ENCODE measurements at regions not wholly inside any gene's neighbourhood (a gene's known extent, or its start where the extent isn't known, plus 50 kb on each side); places are given as distances from the start of the nearest gene placed in this dataset.

GRCh38 chr22:48849963-48850657 is 977.6 kb downstream of the BRD1 start:
- DNase-seq: no peak

DNA sequence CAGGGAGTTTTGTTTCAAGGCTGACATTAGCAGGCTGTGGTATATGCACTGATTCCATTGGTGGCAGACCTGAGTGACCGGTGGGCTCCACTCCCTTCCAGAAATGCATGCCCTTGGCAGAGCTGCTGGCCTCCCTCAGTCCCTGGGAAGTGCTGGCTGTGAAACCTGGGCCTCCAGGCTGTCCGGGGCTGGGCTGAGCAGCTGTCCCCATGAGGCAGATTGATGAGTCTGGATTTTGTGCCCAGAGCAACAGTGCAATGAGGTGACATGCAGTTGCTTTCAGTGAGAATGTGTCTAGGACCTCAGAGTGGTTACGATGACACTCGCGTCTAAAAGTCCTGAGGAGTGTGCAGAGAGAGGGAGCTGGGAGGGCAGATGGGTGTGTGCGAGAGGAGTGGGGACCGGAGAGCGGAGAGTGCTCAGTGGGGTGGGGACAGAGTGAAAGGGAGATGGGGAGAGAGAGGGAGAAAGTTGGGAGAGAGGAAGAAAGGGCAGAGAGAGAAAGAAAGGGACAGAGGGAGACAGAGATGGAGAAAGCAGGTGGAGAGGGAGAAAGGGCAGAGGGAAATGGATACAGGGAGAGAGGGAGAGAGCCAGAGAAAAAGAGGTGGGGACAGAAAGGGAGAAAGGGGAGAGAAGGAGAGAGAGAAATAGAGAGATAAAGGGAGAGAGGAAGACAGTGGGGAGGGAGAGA is 978.3 kb downstream of the BRD1 start:
- DNase-seq: no peak

DNA sequence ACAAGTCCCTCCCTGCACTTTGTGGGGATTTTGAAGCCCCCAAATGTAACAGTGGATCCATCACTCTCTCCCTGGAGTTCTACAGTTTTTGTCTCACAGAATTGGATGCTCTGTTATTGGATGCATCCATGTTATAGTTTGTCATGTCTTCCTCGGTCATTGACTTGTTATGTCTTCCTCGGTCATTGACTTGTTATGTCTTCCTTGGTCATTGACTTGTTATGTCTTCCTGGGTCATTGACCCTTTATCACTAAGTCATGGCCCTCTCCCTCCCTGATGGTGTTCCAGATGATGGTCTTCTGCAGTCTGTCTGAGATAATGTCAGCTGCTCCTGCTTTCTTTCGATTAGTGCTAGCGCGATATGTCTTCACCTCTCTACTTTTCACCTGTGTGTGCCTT is 981.5 kb downstream of the BRD1 start:
- no peak for DNase-seq

DNA sequence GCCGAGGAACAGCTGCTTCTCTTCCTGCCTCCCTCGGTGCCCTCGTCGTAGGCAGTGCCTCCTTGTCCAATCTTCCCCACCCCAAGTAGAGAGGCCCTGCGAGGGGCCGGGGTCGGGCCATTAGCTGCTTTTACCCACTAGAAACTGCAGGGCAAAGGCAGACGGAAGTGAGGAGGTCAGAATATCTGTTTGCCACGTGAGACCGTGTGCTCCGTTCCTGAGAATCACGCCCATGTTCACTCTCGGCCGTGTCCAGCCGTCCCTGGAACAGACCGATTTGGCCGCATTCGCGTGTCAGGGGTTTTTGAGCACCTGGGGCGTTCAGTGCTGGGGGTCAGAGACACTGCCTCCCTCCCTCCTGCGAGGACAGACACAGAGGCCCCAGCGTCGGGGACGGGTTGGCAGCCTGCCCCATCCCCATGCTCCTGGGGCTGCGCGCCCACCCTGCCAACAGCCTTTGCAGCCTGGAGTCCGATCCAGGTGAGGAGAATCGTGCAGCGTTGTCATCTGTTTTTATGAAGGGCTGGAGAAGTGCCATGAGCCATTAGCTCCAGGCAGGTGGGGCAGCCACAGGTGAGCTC is 982.2 kb downstream of the BRD1 start:
- no peak for DNase-seq

DNA sequence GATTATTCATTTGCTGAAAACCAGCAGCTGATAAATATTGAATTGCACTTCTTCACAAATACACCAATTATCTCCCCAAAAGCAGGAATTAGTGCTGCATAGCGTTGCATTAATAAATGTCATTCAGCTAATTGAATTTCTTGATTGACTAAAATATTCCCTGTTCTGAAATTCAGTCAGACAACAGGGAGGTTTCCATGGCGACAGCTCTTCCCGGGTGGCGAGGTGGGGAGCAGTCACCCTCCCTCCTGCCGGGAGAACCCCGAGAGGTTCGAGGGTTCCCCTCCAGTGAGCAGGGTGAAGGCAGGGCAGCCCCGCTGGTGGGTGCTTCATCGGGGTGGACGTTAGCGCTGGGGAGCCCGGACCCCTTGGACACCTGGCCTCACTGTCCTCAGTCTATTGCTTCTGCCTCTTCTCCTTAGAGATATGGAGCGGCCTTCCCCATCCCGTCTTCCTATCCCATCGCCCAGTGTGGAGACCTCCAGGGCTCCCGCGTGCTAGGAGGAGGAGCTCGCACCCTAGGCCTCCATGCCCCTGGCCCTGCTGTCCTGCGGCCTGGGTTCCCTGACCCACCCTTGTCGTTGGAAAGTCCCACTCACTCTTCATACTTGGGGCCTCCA is 983.5 kb downstream of the BRD1 start:
- DNase-seq: no peak

- DNase-seq: no peak
These were observed 984.0 kb downstream of the BRD1 start for GRCh38 chr22:48843640-48844039.

DNA sequence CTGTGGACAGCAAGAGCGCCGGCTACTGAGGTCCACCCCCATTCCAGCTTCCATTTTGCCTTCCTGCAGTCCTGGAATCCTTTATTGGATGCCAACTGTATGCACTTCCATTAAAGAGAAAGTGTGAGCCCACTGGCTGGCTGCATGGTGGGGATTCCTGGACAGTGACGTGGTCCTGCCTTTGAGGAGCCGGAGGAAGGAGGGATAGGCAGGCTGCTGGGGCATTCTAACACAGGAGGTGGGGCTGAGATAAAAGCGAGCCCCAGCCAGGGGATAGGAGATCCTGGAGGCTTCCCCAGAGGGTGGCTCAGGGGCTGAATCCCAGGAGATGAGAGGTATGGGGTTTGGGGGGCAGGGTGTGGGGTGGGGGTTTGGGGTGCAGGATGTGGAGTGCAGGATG is 984.7 kb downstream of the BRD1 start:
- DNase-seq: no peak

- DNase-seq: no peak
These were observed 985.1 kb downstream of the BRD1 start for GRCh38 chr22:48842583-48842945.

- no peak for DNase-seq
These were observed 985.6 kb downstream of the BRD1 start for GRCh38 chr22:48841881-48842582.

GRCh38 chr22:48840112-48840949 is 987.3 kb downstream of the BRD1 start:
- DNase-seq: no peak

- no peak for DNase-seq
These were observed 988.6 kb downstream of the BRD1 start for GRCh38 chr22:48838846-48839730.

DNA sequence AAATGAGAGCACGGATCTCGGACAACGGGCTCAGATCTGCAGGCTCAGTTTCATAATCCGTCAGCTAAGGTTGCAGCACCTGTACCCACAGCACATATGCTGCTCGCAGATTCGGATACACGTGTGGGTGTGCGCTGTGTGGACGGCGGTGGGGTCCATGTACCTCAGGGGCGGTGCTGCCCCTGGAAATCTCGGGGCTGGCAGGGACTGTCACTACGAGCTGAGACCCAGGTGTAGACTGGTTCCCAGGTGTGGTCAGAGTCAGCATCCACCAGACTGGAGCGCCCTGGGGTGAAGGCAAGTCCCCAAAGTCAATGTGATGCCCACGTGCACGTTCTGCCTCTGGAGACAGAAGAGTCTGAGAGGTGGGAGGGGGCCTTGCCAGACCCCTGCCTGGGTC is 989.3 kb downstream of the BRD1 start:
- no peak for DNase-seq

DNA sequence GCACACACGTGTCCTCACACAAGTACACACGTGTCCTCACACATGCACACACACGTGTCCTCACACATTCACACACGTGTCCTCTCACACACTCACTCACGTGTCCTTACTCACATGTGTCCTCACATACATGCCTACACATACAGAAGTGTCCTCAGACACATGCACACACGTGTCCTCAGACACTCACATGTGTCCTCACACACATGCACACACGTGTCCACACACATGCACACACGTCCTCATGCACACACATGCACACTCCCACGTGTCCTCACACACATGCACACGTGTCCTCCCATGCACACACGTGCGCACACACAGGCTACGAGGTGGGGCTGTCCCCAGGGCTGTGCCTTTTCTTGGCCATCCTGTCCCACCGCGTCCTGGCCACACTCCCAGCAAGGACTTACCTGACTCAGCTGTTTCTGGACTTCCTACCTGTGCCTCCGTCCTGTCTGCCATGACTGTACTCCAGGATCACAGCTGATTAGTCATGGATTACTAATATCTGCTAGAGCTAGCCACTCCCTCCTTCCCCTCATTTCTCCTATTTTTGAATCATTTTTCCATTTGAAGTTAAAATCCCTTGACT is 990.2 kb downstream of the BRD1 start:
- no peak for DNase-seq

DNA sequence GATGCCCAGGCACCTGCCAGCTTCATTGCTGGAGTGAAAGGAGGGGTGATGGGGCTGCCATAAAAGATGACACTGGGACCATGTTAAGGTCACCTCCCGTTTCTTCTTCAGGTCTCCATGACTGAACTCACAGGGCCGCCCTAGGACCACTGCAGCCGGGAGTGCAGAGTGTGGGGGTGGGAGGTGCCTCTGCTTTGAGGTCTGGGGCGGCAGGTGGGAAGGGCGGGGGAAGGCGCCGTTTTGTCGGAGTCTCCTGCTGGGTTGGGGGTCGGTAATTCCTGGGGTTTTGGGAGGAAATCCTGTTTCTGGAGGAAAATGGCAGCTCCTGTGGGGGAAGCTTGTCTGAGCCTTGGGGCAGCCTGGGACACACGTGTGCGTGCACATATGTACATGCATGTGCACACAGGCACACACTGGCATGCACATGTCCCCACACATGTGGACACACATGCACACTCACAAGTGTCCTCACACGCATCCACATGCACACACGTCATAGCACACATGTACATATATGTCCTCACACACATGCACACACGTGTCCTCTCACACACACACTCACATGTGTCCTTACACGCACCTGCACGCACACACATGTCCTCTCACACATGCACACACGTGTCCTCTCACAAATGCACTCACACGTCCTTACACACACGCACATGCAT is 990.9 kb downstream of the BRD1 start:
- DNase-seq: no peak

DNA sequence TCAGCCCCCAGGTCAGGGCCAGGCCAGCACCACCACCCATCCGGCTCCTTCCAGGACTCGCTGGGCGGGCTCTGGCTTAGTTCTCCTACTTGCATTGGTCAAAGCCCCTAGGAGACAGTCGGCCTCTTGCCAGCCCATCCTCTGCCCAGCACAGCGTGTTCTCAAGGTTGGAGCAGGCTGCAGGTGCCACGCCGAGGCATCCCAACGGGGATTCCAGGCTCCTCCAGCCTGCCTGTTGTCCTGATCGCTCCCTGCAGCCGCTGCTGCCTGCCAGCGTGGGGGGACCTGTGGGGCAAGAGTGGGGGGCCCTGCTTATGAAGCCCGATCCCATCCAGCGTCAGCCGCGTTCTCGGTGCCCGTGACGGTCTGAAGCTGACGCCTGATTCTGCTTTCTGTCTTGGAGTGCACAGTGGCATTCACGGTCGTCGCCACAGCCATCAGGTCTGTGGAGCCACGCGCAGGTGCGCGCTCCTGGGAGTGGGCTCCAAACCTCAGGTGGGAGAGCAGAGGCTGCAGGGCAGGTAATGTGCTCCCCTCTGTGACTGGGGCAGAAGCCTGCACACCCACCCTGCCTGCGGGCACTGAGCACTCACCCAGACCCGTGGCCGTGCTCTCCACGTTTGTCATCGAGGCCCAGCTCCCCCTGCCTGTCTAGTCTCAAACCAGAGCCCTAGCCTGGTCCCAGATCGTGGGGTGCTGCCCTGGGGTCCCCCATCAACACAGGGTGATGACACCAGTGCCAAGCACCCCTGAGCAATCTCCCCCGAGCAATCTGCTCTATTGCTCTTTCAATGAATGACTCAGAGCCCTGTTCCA is 991.6 kb downstream of the BRD1 start:
- no peak for DNase-seq

DNA sequence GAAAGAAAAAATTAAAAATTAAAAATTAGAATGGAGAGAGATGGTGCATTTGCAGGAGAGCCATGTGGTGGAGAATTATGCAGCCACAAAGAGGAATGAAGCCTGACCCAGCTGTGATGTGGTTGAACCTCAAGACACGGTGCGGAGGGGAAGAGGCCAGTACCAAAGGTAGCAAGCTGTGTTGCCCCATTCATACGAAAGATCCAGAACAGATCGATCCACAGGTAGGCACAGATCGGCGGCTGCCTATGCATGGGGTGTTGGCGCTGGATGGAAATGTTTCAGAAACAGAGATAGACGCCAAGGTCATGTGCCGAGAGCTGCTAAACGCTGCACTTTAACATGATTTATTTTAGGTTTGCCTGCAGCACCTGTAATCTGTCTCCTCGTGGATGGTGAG is 992.3 kb downstream of the BRD1 start:
- no peak for DNase-seq

DNA sequence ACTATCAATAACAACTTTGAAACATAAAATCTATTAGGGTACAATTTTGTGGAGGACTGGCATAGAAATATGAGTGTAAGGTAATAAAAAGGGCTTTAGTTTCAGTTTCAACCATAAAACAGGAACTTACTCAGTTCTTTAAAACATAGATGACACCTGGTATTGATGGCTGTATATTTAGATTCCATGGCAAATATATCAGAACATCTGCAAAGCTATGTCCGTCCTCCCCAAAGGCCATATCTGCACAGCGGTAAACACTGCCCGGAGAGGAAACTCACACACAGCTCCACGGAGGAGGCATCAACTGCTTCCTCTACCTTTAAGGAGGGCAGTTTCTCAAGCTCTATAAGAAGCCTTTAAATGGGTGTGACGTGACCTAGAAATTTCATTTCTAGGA is 993.3 kb downstream of the BRD1 start:
- DNase-seq: no peak

DNA sequence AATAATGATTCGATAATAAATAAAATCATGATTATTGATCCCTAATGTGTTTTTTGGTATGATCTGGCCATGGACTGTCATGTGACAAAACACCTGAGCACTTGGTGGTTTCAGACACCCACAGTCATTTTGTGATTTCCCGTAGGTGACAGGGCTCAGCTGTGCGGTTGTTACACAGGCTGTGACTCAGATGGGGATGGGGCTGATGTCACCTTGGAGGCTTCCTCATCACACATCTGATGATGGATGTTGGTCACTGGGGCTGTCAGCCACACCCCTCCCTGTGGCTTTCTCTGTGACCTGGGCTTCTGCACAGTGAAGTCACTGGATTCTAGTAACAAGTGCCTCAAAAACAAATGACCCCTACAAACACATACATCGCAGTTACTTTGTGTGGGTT is 995.1 kb downstream of the BRD1 start:
- DNase-seq: no peak

- DNase-seq: no peak
These were observed 997.8 kb downstream of the BRD1 start for GRCh38 chr22:48829908-48830307.

DNA sequence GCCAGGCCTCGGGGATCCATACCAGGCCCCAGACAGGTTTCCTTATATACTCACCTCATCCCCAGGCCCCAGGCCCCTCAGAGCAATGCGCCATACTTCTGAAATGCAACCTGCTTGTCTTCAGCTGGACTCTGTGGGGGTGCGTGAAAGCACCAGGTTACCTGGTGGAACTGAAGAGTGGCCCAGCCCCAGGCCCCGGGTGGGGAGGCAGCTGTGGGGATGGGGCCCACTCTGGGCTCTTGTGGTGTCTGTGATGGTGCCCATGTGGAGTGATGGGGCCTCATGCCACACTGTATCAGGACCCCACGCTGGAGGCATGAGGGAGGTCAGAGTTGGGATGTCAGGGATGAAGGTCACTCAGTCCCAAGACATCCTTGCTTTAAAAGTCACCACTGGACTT is 999.0 kb downstream of the BRD1 start:
- DNase-seq: no peak

Data from GOT3 (cell line).